Adrenal gland (tissue), 5 donors: ENCODE measurements at regions not wholly inside any gene's neighbourhood (a gene's known extent, or its start where the extent isn't known, plus 50 kb on each side); places are given as distances from the start of the nearest gene placed in this dataset.

Experiments used
- CTCF ChIP-seq, 6 experiments: fragments of 450-650 bp in 4 of 6; fragments of 200-600 bp in 2 of 6; sonication (generic) in 1 of 6; IDR thresholded peaks; 1 replicate in 5 of 6; 2 replicates in 1 of 6; pipeline versions ENCODE4 v1.5.1 to v1.8.0; 2016 to 2021; ENCODE audit warnings: antibody characterized with exemption in 6 of 6, mild to moderate bottlenecking in 2 of 6, moderate library complexity in 1 of 6
- POLR2A ChIP-seq, 2 donors: fragments of 450-650 bp; IDR thresholded peaks; one replicate each; pipeline ENCODE4 v1.6.1; 2017; ENCODE audit warnings: antibody characterized with exemption in 2 of 2, mild to moderate bottlenecking in 2 of 2, moderate library complexity in 1 of 2
- donor health status: DM: no; HTN: no; CAD: no.

DNA sequence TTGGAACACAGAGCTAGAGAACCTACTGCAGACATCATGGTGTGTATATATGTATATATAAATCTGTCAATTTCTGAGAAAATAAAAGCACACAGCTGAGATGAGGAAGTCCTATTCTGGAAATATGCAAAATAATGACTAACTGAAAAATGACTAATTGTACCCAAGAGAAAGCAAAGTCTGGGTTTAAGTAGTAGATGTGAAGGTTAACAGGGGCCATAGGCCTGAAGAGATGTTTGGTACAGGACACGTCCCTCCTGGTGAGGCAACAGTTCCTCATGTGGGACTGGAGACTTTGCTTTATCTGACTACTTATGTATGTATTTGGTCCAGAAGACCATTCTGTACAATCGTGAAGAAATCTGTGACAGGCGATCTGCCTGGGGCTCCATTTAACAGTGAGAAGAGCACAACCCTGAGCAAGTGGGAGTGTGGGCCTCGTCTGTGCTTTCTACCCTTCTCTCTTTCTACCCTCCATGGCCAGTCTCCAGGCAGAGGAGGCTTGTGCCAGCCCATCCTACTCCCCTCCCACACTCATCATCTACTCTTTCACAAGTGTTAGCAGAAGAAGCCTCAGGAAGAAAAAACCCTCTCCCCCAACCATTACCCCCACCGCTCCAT, 67.5 kb downstream of the SLC41A2 start:
- TF ChIP-seq CTCF (IDR thresholded peaks at IDR 0.05) (no peak), POLR2A (IDR thresholded peaks at IDR 0.05) (no peak)
